Lower leg skin (tissue), 3 donors: ENCODE measurements at regions not wholly inside any gene's neighbourhood (a gene's known extent, or its start where the extent isn't known, plus 50 kb on each side); places are given as distances from the start of the nearest gene placed in this dataset.

Experiments
- POLR2A ChIP-seq, 2 donors: fragments of 450-650 bp; IDR thresholded peaks; one replicate each; pipeline ENCODE4 v1.6.1; 2016 to 2017; ENCODE audit warnings: antibody characterized with exemption in 2 of 2, mild to moderate bottlenecking in 1 of 2, moderate library complexity in 1 of 2
- TF ChIP-seq, protein P1 (sequence below), 3 donors: fragments of 450-650 bp; IDR thresholded peaks; one replicate each; pipeline ENCODE4 v1.5.1; 2016; ENCODE audit warnings: antibody characterized with exemption in 3 of 3, mild to moderate bottlenecking in 3 of 3, moderate library complexity in 2 of 3

GRCh38 chr2:225756198-225756597, 356.7 kb downstream of the NYAP2 start:
- TF ChIP-seq, protein P1, sequence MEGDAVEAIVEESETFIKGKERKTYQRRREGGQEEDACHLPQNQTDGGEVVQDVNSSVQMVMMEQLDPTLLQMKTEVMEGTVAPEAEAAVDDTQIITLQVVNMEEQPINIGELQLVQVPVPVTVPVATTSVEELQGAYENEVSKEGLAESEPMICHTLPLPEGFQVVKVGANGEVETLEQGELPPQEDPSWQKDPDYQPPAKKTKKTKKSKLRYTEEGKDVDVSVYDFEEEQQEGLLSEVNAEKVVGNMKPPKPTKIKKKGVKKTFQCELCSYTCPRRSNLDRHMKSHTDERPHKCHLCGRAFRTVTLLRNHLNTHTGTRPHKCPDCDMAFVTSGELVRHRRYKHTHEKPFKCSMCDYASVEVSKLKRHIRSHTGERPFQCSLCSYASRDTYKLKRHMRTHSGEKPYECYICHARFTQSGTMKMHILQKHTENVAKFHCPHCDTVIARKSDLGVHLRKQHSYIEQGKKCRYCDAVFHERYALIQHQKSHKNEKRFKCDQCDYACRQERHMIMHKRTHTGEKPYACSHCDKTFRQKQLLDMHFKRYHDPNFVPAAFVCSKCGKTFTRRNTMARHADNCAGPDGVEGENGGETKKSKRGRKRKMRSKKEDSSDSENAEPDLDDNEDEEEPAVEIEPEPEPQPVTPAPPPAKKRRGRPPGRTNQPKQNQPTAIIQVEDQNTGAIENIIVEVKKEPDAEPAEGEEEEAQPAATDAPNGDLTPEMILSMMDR (IDR thresholded peaks at IDR 0.05), result no peak
- no peak for TF ChIP-seq POLR2A (IDR thresholded peaks at IDR 0.05)
